ENCODE measurements at regions not wholly inside any gene's neighbourhood (a gene's known extent, or its start where the extent isn't known, plus 50 kb on each side); places are given as distances from the start of the nearest gene placed in this dataset.
"Not testable (repeated sequence)": the region's sequence is repeated elsewhere in the genome, so short reads cannot be mapped to it uniquely, and the experiment has no call there.

- Mint-ChIP-seq H3K4me3 (no peak overlapping the region), H3K27ac (peak overlapping the region in 1 of 2 donors; percentile 20)
- no peak for DNase-seq
Measured at GRCh38 chr1:193412748-193413147, 226.3 kb upstream of the B3GALT2 start.

GRCh38 chr1:193411714-193412113, 225.3 kb upstream of the B3GALT2 start:
- Mint-ChIP-seq H3K27me3 (no peaks in the 10 kb centered on the region), H3K27ac (peak overlapping the region; percentile 60 to 96), H3K4me3 (peak overlapping the region; percentile 47 to 78), H3K9me3 (peaks cover 0 to 11% of the 10 kb centered on the region in 2 donors), H3K4me1 (peaks cover 54% of the 10 kb centered on the region)
- ATAC-seq (peak; percentile 64), DNase-seq (no peak)

More at GRCh38 chr1:193412748-193413147, 226.3 kb upstream of the B3GALT2 start:
- peak; percentile 44 for ATAC-seq
- Mint-ChIP-seq H3K4me1 (peaks cover 58% of the 10 kb centered on the region), H3K27me3 (no peaks in the 10 kb centered on the region), H3K9me3 (peaks cover 0 to 11% of the 10 kb centered on the region in 2 donors)

- H3K27me3 Mint-ChIP-seq: no peaks in the 10 kb centered on the region
- peaks cover 52% of the 10 kb centered on the region for H3K4me1 Mint-ChIP-seq
- H3K27ac Mint-ChIP-seq: peak overlapping the region in 1 of 2 donors; percentile 96
- DNase-seq: no peak
- ATAC-seq: no peak
- peaks cover 0 to 11% of the 10 kb centered on the region in 2 donors for H3K9me3 Mint-ChIP-seq
- no peak overlapping the region for H3K4me3 Mint-ChIP-seq
Measured at GRCh38 chr1:193411215-193411614, 224.8 kb upstream of the B3GALT2 start.

- Mint-ChIP-seq H3K4me3 (no peak overlapping the region), H3K9me3 (peaks cover 0 to 6% of the 10 kb centered on the region in 2 donors), H3K27ac (no peak overlapping the region)
Measured at GRCh38 chr1:193408782-193409293, 222.4 kb upstream of the B3GALT2 start.

GRCh38 chr1:193406901-193407300, 220.5 kb upstream of the B3GALT2 start:
- Mint-ChIP-seq H3K27me3 (no peaks in the 10 kb centered on the region), H3K9me3 (no peaks in the 10 kb centered on the region), H3K4me1 (peaks cover 26% of the 10 kb centered on the region), H3K27ac (no peak overlapping the region), H3K4me3 (peak overlapping the region in 1 of 2 donors; percentile 1)
- DNase-seq (no peak), ATAC-seq (peak; percentile 46)

More at GRCh38 chr1:193408782-193409293, 222.4 kb upstream of the B3GALT2 start:
- no peak for ATAC-seq
- DNase-seq: no peak
- Mint-ChIP-seq H3K4me1 (peaks cover 39% of the 10 kb centered on the region), H3K27me3 (no peaks in the 10 kb centered on the region)

- Mint-ChIP-seq H3K27ac (no peak overlapping the region), H3K4me3 (no peak overlapping the region), H3K9me3 (no peaks in the 10 kb centered on the region), H3K27me3 (no peaks in the 10 kb centered on the region), H3K4me1 (peaks cover 16% of the 10 kb centered on the region)
- ATAC-seq (peak; percentile 60), DNase-seq (no peak)
Measured at GRCh38 chr1:193404236-193404635, 217.8 kb upstream of the B3GALT2 start.

GRCh38 chr1:193402977-193403376, 216.6 kb upstream of the B3GALT2 start:
- Mint-ChIP-seq H3K27ac (no peak overlapping the region), H3K4me1 (peaks cover 9% of the 10 kb centered on the region), H3K27me3 (no peaks in the 10 kb centered on the region), H3K4me3 (no peak overlapping the region), H3K9me3 (no peaks in the 10 kb centered on the region)
- DNase-seq: no peak
- ATAC-seq: no peak

GRCh38 chr1:193402037-193402436, 215.6 kb upstream of the B3GALT2 start:
- no peaks in the 10 kb centered on the region for H3K9me3 Mint-ChIP-seq
- no peak for DNase-seq
- H3K27me3 Mint-ChIP-seq: no peaks in the 10 kb centered on the region
- H3K4me3 Mint-ChIP-seq: no peak overlapping the region
- H3K4me1 Mint-ChIP-seq: peaks cover 6% of the 10 kb centered on the region
- no peak overlapping the region for H3K27ac Mint-ChIP-seq
- ATAC-seq: no peak

GRCh38 chr1:193394336-193394735, 207.9 kb upstream of the B3GALT2 start:
- H3K4me1 Mint-ChIP-seq: peaks cover 7% of the 10 kb centered on the region
- peaks cover 6 to 9% of the 10 kb centered on the region in 2 donors for H3K9me3 Mint-ChIP-seq
- no peak for ATAC-seq
- no peak overlapping the region for H3K4me3 Mint-ChIP-seq
- H3K27ac Mint-ChIP-seq: peak overlapping the region in 1 of 2 donors; percentile 38
- no peak for DNase-seq
- no peaks in the 10 kb centered on the region for H3K27me3 Mint-ChIP-seq

GRCh38 chr1:193392686-193393085, 206.3 kb upstream of the B3GALT2 start:
- Mint-ChIP-seq H3K27me3 (no peaks in the 10 kb centered on the region), H3K9me3 (peaks cover 6 to 9% of the 10 kb centered on the region in 2 donors), H3K4me3 (no peak overlapping the region), H3K4me1 (peaks cover 7% of the 10 kb centered on the region), H3K27ac (no peak overlapping the region)
- no peak for DNase-seq
- no peak for ATAC-seq

- peaks cover 0 to 3% of the 10 kb centered on the region in 2 donors for H3K9me3 Mint-ChIP-seq
- no peak overlapping the region for H3K4me3 Mint-ChIP-seq
- no peak for ATAC-seq
- no peaks in the 10 kb centered on the region for H3K4me1 Mint-ChIP-seq
- H3K27me3 Mint-ChIP-seq: no peaks in the 10 kb centered on the region
- no peak overlapping the region for H3K27ac Mint-ChIP-seq
- no peak for DNase-seq
Measured at GRCh38 chr1:193388683-193389082, 202.3 kb upstream of the B3GALT2 start.

- Mint-ChIP-seq H3K27me3 (no peaks in the 10 kb centered on the region), H3K4me3 (no peak overlapping the region), H3K4me1 (no peaks in the 10 kb centered on the region), H3K27ac (no peak overlapping the region), H3K9me3 (peaks cover 0 to 3% of the 10 kb centered on the region in 2 donors)
- DNase-seq: no peak
- no peak for ATAC-seq
Measured at GRCh38 chr1:193388165-193388564, 201.8 kb upstream of the B3GALT2 start.

GRCh38 chr1:193387406-193387805, 201.0 kb upstream of the B3GALT2 start:
- ATAC-seq: no peak
- Mint-ChIP-seq H3K27ac (no peak overlapping the region), H3K9me3 (peaks cover 0 to 3% of the 10 kb centered on the region in 2 donors), H3K4me1 (no peaks in the 10 kb centered on the region), H3K4me3 (no peak overlapping the region), H3K27me3 (no peaks in the 10 kb centered on the region)
- DNase-seq: no peak

- not testable (repeated sequence) for H3K9me3 Mint-ChIP-seq, H3K27ac Mint-ChIP-seq, H3K4me1 Mint-ChIP-seq, DNase-seq, H3K4me3 Mint-ChIP-seq, ATAC-seq, H3K27me3 Mint-ChIP-seq
Measured at GRCh38 chr1:193378451-193378850, 192.0 kb upstream of the B3GALT2 start.

- H3K4me1 Mint-ChIP-seq: no peaks in the 10 kb centered on the region
- peak overlapping the region in 1 of 2 donors; percentile 34 for H3K27ac Mint-ChIP-seq
- DNase-seq (no peak), ATAC-seq (no peak)
- H3K27me3 Mint-ChIP-seq: no peaks in the 10 kb centered on the region
- H3K9me3 Mint-ChIP-seq: peaks cover 0 to 10% of the 10 kb centered on the region in 2 donors
- no peak overlapping the region for H3K4me3 Mint-ChIP-seq
Measured at GRCh38 chr1:193377472-193377871, 191.1 kb upstream of the B3GALT2 start.

- Mint-ChIP-seq H3K27me3 (no peaks in the 10 kb centered on the region), H3K4me1 (peaks cover 17% of the 10 kb centered on the region), H3K4me3 (no peak overlapping the region), H3K9me3 (no peaks in the 10 kb centered on the region), H3K27ac (no peak overlapping the region)
- DNase-seq: no peak
- no peak for ATAC-seq
Measured at GRCh38 chr1:193372553-193372952, 186.1 kb upstream of the B3GALT2 start.

GRCh38 chr1:193368302-193368701, 181.9 kb upstream of the B3GALT2 start:
- peak overlapping the region; percentile 42 to 59 for H3K4me3 Mint-ChIP-seq
- H3K27me3 Mint-ChIP-seq: no peaks in the 10 kb centered on the region
- DNase-seq: no peak
- ATAC-seq: no peak
- H3K27ac Mint-ChIP-seq: peak overlapping the region; percentile 2 to 74
- no peaks in the 10 kb centered on the region for H3K9me3 Mint-ChIP-seq
- H3K4me1 Mint-ChIP-seq: peaks cover 17% of the 10 kb centered on the region
